Esophagus muscularis mucosa (tissue), 2 donors: ENCODE measurements at regions not wholly inside any gene's neighbourhood (a gene's known extent, or its start where the extent isn't known, plus 50 kb on each side); places are given as distances from the start of the nearest gene placed in this dataset.

Source experiments
- POLR2A ChIP-seq: fragments of 450-650 bp; IDR thresholded peaks from one replicate; pipeline ENCODE4 v1.6.1; 2017; ENCODE audit warnings: antibody characterized with exemption, moderate library complexity, mild to moderate bottlenecking, low read depth
- POLR2AphosphoS5 ChIP-seq, 2 donors: sonication (generic); formaldehyde crosslinking; IDR thresholded peaks; one replicate each; pipeline ENCODE4 v1.6.1; 2017; ENCODE audit warnings: antibody characterized with exemption in 2 of 2

DNA sequence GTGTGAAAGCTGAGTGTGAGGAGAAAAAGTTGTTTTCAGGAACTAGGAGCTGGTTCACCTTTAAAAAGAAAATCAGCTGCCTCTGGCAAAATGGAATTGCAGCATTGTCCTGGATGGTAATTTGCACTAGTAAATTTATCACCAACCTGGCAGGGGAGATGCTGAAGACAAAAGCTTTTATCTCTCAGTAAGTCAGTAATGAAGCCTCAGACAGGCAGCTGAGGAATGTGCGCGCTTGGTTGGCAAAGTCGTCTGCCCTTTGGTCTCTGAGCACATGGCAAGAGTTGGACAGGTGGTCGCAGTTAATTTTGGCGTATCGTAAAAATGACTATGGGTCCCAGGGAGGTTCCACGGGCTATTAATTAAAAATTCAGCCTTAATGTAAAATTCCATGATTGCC, 131.9 kb downstream of the BACH1 start:
- no peak for TF ChIP-seq POLR2AphosphoS5 (IDR thresholded peaks at IDR 0.05)
- no peak for TF ChIP-seq POLR2A
